Neural progenitor cell (in vitro differentiated cells): ENCODE measurements at regions not wholly inside any gene's neighbourhood (a gene's known extent, or its start where the extent isn't known, plus 50 kb on each side); places are given as distances from the start of the nearest gene placed in this dataset.

Experiments used
- DNase-seq: peaks from one replicate; pipeline ENCODE4 v3.0.0-alpha.2; 2016; ENCODE audit warnings: low spot score
- H2AFZ ChIP-seq: fragments of 200-600 bp; sonication (generic); replicated peaks from 2 replicates; pipeline ENCODE4 v1.6.1; 2016; ENCODE audit warnings: antibody characterized with exemption
- H3F3A ChIP-seq: fragments of 200-600 bp; sonication (generic); 2 replicates; pipeline ENCODE4 v1.6.1; 2016; ENCODE audit warnings: antibody characterized with exemption, low read depth
- H3K27ac ChIP-seq: fragments of 200-600 bp; sonication (generic); 2 replicates; pipeline ENCODE4 v1.5.1; 2016; ENCODE audit warnings: mild to moderate bottlenecking
- H3K27me3 ChIP-seq: fragments of 200-600 bp; sonication (generic); 2 replicates; pipeline ENCODE4 v1.6.1; 2016; ENCODE audit warnings: mild to moderate bottlenecking, moderate library complexity
- H3K36me3 ChIP-seq: fragments of 200-600 bp; sonication (generic); 2 replicates; pipeline ENCODE4 v1.5.1; 2016
- H3K4me1 ChIP-seq: fragments of 200-600 bp; sonication (generic); 2 replicates; pipeline ENCODE4 v1.6.1; 2016; ENCODE audit warnings: mixed run types
- H3K4me2 ChIP-seq: fragments of 200-600 bp; sonication (generic); 2 replicates; pipeline ENCODE4 v1.6.1; 2016
- H3K4me3 ChIP-seq: fragments of 200-600 bp; sonication (generic); 2 replicates; pipeline ENCODE4 v1.5.1; 2016
- H3K79me2 ChIP-seq: fragments of 200-600 bp; sonication (generic); 2 replicates; pipeline ENCODE4 v1.6.1; 2016; ENCODE audit warnings: low read depth
- H3K9ac ChIP-seq: fragments of 200-600 bp; sonication (generic); 2 replicates; pipeline ENCODE4 v1.6.1; 2016
- H3K9me3 ChIP-seq: fragments of 200-600 bp; sonication (generic); 2 replicates; pipeline ENCODE4 v1.5.1; 2016; ENCODE audit warnings: low read depth
- H4K20me1 ChIP-seq: fragments of 200-600 bp; sonication (generic); 2 replicates; pipeline ENCODE4 v1.6.1; 2016; ENCODE audit warnings: low read depth
- H3K27ac Mint-ChIP-seq: 3 replicates; pipeline ENCODE4 v1.8.0; 2021; ENCODE audit warnings: mixed read lengths
- H3K27me3 Mint-ChIP-seq: 2 replicates; pipeline ENCODE4 v1.8.0; 2022; ENCODE audit warnings: low read depth, mild to moderate bottlenecking, inconsistent platforms, moderate library complexity, mixed read lengths; ENCODE audit not compliant: insufficient read depth
- H3K36me3 Mint-ChIP-seq: 3 replicates; pipeline ENCODE4 v1.8.0; 2021; ENCODE audit warnings: mixed read lengths
- H3K4me1 Mint-ChIP-seq: 3 replicates; pipeline ENCODE4 v1.8.0; 2021; ENCODE audit warnings: mixed read lengths
- H3K4me3 Mint-ChIP-seq: 3 replicates; pipeline ENCODE4 v1.8.0; 2021; ENCODE audit warnings: mild to moderate bottlenecking, moderate library complexity, mixed read lengths
- H3K9me3 Mint-ChIP-seq: 3 replicates; pipeline ENCODE4 v1.8.0; 2020; ENCODE audit warnings: mixed read lengths
- CTCF ChIP-seq: fragments of 200-600 bp; sonication (generic); IDR thresholded peaks from 2 replicates; pipeline ENCODE4 v1.5.1; 2017; ENCODE audit warnings: antibody characterized with exemption, mild to moderate bottlenecking
- EZH2 ChIP-seq: fragments of 200-600 bp; sonication (generic); IDR thresholded peaks from 2 replicates; pipeline ENCODE4 v1.6.1; 2017; ENCODE audit warnings: antibody characterized with exemption, mild to moderate bottlenecking, moderate library complexity
- EZH2phosphoT487 ChIP-seq: fragments of 200-600 bp; sonication (generic); IDR thresholded peaks from 2 replicates; pipeline ENCODE4 v1.6.1; 2017; ENCODE audit warnings: antibody characterized with exemption

- Histone ChIP-seq H3K4me1 (no peaks in the 10 kb centered on the region), H3K27me3 (no peaks in the 10 kb centered on the region), H3K79me2 (no peaks in the 10 kb centered on the region), H3K4me2 (no peak overlapping the region), H3K36me3 (no peaks in the 10 kb centered on the region), H3K9ac (no peak overlapping the region), H3K9me3 (no peaks in the 10 kb centered on the region), H4K20me1 (no peaks in the 10 kb centered on the region), H3F3A (no peaks in the 10 kb centered on the region), H3K27ac (no peak overlapping the region), H2AFZ (no peak overlapping the region), H3K4me3 (no peak overlapping the region)
- Mint-ChIP-seq H3K4me1 (no peaks in the 10 kb centered on the region), H3K9me3 (no peaks in the 10 kb centered on the region), H3K36me3 (no peaks in the 10 kb centered on the region), H3K27ac (no peak overlapping the region), H3K27me3 (no peaks in the 10 kb centered on the region), H3K4me3 (no peak overlapping the region)
- TF ChIP-seq CTCF (no peak), EZH2 (no peak), EZH2phosphoT487 (no peak)
- DNase-seq, result no peak
These were observed 434.3 kb upstream of the TMTC1 start for GRCh38 chr12:30218073-30218472.

DNA sequence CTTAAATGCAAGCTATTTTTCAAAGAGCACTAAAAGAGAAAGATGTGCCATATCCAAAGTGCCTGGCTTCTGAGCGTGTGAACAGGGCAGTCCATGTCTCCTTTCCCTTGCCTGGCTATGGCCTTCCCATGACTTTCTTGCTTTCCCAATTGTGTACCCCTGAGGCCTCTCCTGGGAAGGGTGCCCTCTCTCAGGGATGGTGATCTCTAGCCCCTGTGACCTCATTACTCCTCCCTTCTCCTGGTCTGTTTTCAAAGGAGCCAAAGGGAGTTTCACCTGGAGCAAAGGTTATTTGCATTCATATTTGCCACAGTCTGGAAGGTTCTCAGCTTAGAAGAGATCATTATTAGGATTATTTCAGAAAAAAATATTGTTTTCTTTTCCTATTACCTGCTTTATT lies 429.4 kb upstream of the TMTC1 start:
- Mint-ChIP-seq H3K9me3 (no peaks in the 10 kb centered on the region), H3K27me3 (peaks cover 5% of the 10 kb centered on the region)

DNA sequence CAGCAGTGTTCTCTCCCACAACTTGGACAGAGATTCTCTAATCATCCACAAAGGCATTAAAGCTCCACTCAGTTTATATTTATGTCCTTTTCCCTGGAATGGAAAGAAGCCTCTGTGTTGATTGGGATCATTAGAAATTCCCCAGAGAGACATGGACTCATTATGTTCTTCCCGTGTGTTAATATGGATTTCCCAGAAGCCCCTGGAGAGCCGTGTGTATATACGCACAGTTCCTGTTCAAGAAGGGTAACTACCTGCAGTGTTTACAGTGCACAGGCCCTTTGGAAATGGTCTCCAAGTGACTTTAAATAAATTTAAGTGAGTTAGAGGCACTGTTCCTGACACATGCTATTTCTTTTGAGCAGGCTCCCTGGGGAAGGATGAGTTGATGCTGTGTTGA lies 428.0 kb upstream of the TMTC1 start:
- Histone ChIP-seq H3K4me2 (no peak overlapping the region), H2AFZ (no peak overlapping the region), H3K4me1 (no peaks in the 10 kb centered on the region), H3F3A (no peaks in the 10 kb centered on the region), H3K79me2 (no peaks in the 10 kb centered on the region), H3K9me3 (no peaks in the 10 kb centered on the region), H3K36me3 (no peaks in the 10 kb centered on the region), H3K9ac (no peak overlapping the region), H3K4me3 (no peak overlapping the region), H4K20me1 (no peaks in the 10 kb centered on the region), H3K27ac (no peak overlapping the region), H3K27me3 (no peaks in the 10 kb centered on the region)
- H3K27me3 Mint-ChIP-seq, result peaks cover 5% of the 10 kb centered on the region
- no peak overlapping the region for H3K27ac Mint-ChIP-seq
- no peak overlapping the region for H3K4me3 Mint-ChIP-seq
- no peaks in the 10 kb centered on the region for H3K9me3 Mint-ChIP-seq
- DNase-seq, result no peak
- H3K4me1 Mint-ChIP-seq, result peaks cover 4% of the 10 kb centered on the region
- no peaks in the 10 kb centered on the region for H3K36me3 Mint-ChIP-seq
- no peak for TF ChIP-seq CTCF
- TF ChIP-seq EZH2, result no peak
- TF ChIP-seq EZH2phosphoT487, result no peak

More for the DNA sequence above, 429.4 kb upstream of the TMTC1 start:
- Histone ChIP-seq H3K27ac (no peak overlapping the region), H3K79me2 (no peaks in the 10 kb centered on the region), H3K27me3 (no peaks in the 10 kb centered on the region), H3K9me3 (no peaks in the 10 kb centered on the region), H3K4me1 (no peaks in the 10 kb centered on the region), H3K4me2 (no peak overlapping the region), H3K36me3 (no peaks in the 10 kb centered on the region), H4K20me1 (no peaks in the 10 kb centered on the region), H3K4me3 (no peak overlapping the region), H3F3A (no peaks in the 10 kb centered on the region), H3K9ac (no peak overlapping the region), H2AFZ (no peak overlapping the region)
- no peak for DNase-seq
- Mint-ChIP-seq H3K4me1 (peaks cover 4% of the 10 kb centered on the region), H3K36me3 (no peaks in the 10 kb centered on the region), H3K4me3 (no peak overlapping the region), H3K27ac (no peak overlapping the region)
- TF ChIP-seq CTCF (no peak), EZH2 (no peak), EZH2phosphoT487 (no peak)

- H3K36me3 ChIP-seq, result no peaks in the 10 kb centered on the region
- no peak for TF ChIP-seq EZH2
- no peak for TF ChIP-seq CTCF
- no peak for TF ChIP-seq EZH2phosphoT487
- no peak overlapping the region for H3K27ac Mint-ChIP-seq
- H3K27me3 ChIP-seq, result no peaks in the 10 kb centered on the region
- no peaks in the 10 kb centered on the region for H3K79me2 ChIP-seq
- no peaks in the 10 kb centered on the region for H3K9me3 ChIP-seq
- H3K4me3 ChIP-seq, result no peak overlapping the region
- H2AFZ ChIP-seq, result no peak overlapping the region
- H3F3A ChIP-seq, result no peaks in the 10 kb centered on the region
- no peak overlapping the region for H3K9ac ChIP-seq
- no peak for DNase-seq
- H3K4me2 ChIP-seq, result no peak overlapping the region
- peaks cover 13% of the 10 kb centered on the region for H3K27me3 Mint-ChIP-seq
- no peaks in the 10 kb centered on the region for H3K4me1 Mint-ChIP-seq
- no peaks in the 10 kb centered on the region for H3K9me3 Mint-ChIP-seq
- H4K20me1 ChIP-seq, result no peaks in the 10 kb centered on the region
- H3K27ac ChIP-seq, result no peak overlapping the region
- H3K4me3 Mint-ChIP-seq, result no peak overlapping the region
- no peaks in the 10 kb centered on the region for H3K4me1 ChIP-seq
- no peaks in the 10 kb centered on the region for H3K36me3 Mint-ChIP-seq
These were observed 420.2 kb upstream of the TMTC1 start for GRCh38 chr12:30203981-30204380.
